Heart right ventricle (tissue), 16 donors: ENCODE measurements at regions not wholly inside any gene's neighbourhood (a gene's known extent, or its start where the extent isn't known, plus 50 kb on each side); places are given as distances from the start of the nearest gene placed in this dataset.

Experiments used
- ATAC-seq, 8 donors: fragments of 200-7000 bp; cut with Tn5 transposase; one replicate each; pipeline ENCODE4 v1.9.1; 2020; ENCODE audit warnings: mild to moderate bottlenecking in 8 of 8, moderate library complexity in 8 of 8, moderate number of reproducible peaks in 1 of 8
- DNase-seq, 2 donors: peaks; one replicate each; pipeline ENCODE4 v3.0.0-alpha.2; 2020
- H3K27ac ChIP-seq, 10 donors: fragments of 200-600 bp; sonication (generic) in 2 of 10; one replicate each; pipeline versions ENCODE4 v1.5.0 to v1.8.0; 2020 to 2022; ENCODE audit warnings: mild to moderate bottlenecking in 3 of 10
- H3K27me3 ChIP-seq, 7 donors: fragments of 200-600 bp; one replicate each; pipeline ENCODE4 v1.8.0; 2021 to 2022; ENCODE audit warnings: mild to moderate bottlenecking in 2 of 7
- H3K36me3 ChIP-seq, 9 donors: fragments of 200-600 bp; sonication (generic) in 1 of 9; one replicate each; pipeline versions ENCODE4 v1.5.0 to v1.8.0; 2020 to 2022; ENCODE audit warnings: mild to moderate bottlenecking in 2 of 9
- H3K4me1 ChIP-seq, 9 donors: fragments of 200-600 bp; sonication (generic) in 1 of 9; one replicate each; pipeline versions ENCODE4 v1.5.0 to v1.8.0; 2020 to 2022; ENCODE audit warnings: mild to moderate bottlenecking in 4 of 9
- H3K4me3 ChIP-seq, 10 donors: fragments of 200-600 bp; sonication (generic) in 2 of 10; one replicate each; pipeline versions ENCODE4 v1.5.0 to v1.8.0; 2020 to 2022; ENCODE audit warnings: mild to moderate bottlenecking in 7 of 10, moderate library complexity in 2 of 10
- H3K9me3 ChIP-seq, 11 donors: fragments of 200-600 bp in 10 of 11; sonication (generic) in 2 of 11; one replicate each; pipeline versions ENCODE4 v1.5.0 to v1.8.0; 2013 to 2022; ENCODE audit warnings: mild to moderate bottlenecking in 2 of 11, control low read depth in 1 of 11, moderate library complexity in 1 of 11
- WGBS, 2 donors: extraction: QIAGEN DNeasy Blood & Tissue Kit; methylation state at CpG; one replicate each; pipeline ENCODE4 v1.1.7; 2013; ENCODE audit warnings: inconsistent platforms in 1 of 2; 5-methylcytosine and 5-hydroxymethylcytosine counted together
- intact Hi-C, 10 donors: fragments of 100-400 bp; cut with DNase I; formaldehyde crosslinking; loops; one replicate each; pipeline versions ENCODE4 v1.11.1 to v1.14.2; 2022
- TF ChIP-seq, protein P1 (sequence below), 9 donors: fragments of 200-600 bp; sonication (generic) in 2 of 9; IDR thresholded peaks; one replicate each; pipeline versions ENCODE4 v1.5.0 to v1.8.0; 2021 to 2022; ENCODE audit warnings: antibody characterized with exemption in 9 of 9, mild to moderate bottlenecking in 5 of 9, moderate library complexity in 1 of 9
- donor health status: Arrhythmogenic right ventricular cardiomyopathy.
- donor health status: ischemic (EF 13 %, LVEDD 7.1; RV severe dilation, severe dysfunction).
- donor health status: healthy with polysubstance abuse.
- donor health status: DM: no; HTN: yes; CAD: no.
- donor health status: DM: no; HTN: no; CAD: no.
- donor health status: ischemic (EF 25% LVEDD 6.9; RV normal size, moderate dysfunction).
- donor health status: ischemic (EF 25% LVEDD 5.7; RV mildly dilated, moderate dysfunction).
- donor health status: healthy.
- donor health status: DM: yes; HTN: yes; CAD: no.
- donor health status: Ischemic cardiomyopathy.
- donor health status: ischemic (EF 35%, LVEDD 5.7; RV mildly dilated, moderate dysfunction).
- donor health status: nonischemic (EF 11% LVEDD 7.7; RV severe dilation, severe dysfunction).
- donor health status: DM: yes; HTN: yes; CAD: no.
- donor health status: PGD.
- donor health status: ischemic (EF 29% LVEDD 5.4; RV normal size, mild dysfunction).
- donor health status: nonischemic (EF 23%, LVEDD 6.1; RV moderate dilation, normal function).

DNA sequence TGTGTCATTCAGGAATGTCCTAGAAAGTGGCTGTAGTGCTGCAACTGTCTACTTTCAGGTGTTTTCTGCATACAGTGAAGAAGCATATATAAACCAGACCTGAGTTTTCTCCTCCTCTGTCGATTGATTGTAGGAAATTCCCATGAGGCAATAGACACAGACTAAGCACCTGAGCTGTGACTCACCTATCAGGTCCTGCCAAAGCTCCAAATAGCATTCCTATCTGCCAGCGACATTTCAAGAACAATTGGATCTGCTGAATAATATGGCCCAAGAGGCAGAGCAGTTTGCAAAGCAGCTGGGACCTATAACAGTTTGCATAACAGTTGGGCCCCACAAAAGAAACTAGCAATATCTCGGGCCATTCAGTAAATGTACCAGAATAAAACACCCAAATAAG, 360.4 kb downstream of the HAO1 start:
- Histone ChIP-seq H3K36me3 (no peaks in the 10 kb centered on the region), H3K9me3 (no peaks in the 10 kb centered on the region), H3K4me1 (no peaks in the 10 kb centered on the region), H3K27me3 (no peaks in the 10 kb centered on the region), H3K27ac (no peak overlapping the region), H3K4me3 (no peak overlapping the region)
- TF ChIP-seq, protein P1, sequence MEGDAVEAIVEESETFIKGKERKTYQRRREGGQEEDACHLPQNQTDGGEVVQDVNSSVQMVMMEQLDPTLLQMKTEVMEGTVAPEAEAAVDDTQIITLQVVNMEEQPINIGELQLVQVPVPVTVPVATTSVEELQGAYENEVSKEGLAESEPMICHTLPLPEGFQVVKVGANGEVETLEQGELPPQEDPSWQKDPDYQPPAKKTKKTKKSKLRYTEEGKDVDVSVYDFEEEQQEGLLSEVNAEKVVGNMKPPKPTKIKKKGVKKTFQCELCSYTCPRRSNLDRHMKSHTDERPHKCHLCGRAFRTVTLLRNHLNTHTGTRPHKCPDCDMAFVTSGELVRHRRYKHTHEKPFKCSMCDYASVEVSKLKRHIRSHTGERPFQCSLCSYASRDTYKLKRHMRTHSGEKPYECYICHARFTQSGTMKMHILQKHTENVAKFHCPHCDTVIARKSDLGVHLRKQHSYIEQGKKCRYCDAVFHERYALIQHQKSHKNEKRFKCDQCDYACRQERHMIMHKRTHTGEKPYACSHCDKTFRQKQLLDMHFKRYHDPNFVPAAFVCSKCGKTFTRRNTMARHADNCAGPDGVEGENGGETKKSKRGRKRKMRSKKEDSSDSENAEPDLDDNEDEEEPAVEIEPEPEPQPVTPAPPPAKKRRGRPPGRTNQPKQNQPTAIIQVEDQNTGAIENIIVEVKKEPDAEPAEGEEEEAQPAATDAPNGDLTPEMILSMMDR (IDR thresholded peaks at IDR 0.05), result no peak
- WGBS, 2 donors, result 71 to 77% methylated on average over 3 of the region's 3 CpGs
- intact Hi-C loops, result no loop called here
- DNase-seq, result no peak
- ATAC-seq, result no peak

DNA sequence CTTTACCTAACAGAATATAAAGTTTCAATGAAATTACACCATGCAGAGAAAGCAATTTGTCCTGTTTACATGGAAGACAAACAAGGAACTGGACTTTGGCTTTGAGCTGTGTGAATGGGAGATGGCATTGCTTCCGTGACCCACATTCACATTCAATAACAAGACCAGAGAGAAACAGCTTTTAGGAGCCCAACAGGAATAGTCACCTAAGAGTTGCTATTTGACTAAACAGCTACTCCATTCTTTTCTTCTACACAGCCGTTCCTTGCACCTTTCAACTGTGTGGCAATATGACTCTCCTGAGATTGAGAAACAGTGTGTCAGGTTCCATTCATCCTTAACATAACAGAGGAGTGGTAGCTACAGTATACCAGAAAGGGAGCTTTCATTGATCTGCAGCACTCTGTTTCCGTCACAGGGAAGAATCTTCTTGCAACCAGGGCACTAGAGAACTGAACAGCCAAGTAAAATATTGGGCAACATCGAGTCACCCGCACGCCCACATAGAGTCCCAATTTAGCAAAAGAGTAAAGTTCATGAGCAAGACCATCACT, 355.1 kb downstream of the HAO1 start:
- ATAC-seq, result no peak
- TF ChIP-seq, protein P1 (IDR thresholded peaks at IDR 0.05), result no peak
- DNase-seq, result no peak
- whole genome bisulfite sequencing, 2 donors, result 88% methylated on average over 6 of the region's 6 CpGs
- Histone ChIP-seq H3K27ac (no peak overlapping the region), H3K27me3 (no peaks in the 10 kb centered on the region), H3K9me3 (no peaks in the 10 kb centered on the region), H3K36me3 (no peaks in the 10 kb centered on the region), H3K4me3 (no peak overlapping the region), H3K4me1 (no peaks in the 10 kb centered on the region)
- intact Hi-C loops, result no loop called here

DNA sequence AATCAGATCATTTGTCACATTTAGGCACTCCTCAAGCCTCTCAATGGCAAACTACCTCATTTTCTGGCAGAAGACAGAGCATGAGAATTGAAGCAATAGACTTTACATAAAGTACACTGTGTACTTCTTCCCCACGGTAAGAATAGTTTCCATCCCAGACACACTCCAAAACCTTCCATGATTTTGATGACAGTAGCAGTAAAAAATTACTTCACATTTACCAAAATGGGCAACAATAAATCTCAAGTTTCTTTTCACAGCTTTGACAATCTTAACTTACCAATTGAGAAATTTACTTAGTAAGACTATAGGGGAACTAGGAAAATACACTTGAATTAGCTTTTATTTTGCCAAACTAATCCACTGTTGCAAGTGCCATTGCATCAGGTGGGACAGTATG, 353.8 kb downstream of the HAO1 start:
- TF ChIP-seq, protein P1 (IDR thresholded peaks at IDR 0.05), result no peak
- no peak for ATAC-seq
- H3K4me3 ChIP-seq, result no peak overlapping the region
- H3K9me3 ChIP-seq, result no peaks in the 10 kb centered on the region
- no peaks in the 10 kb centered on the region for H3K4me1 ChIP-seq
- no peaks in the 10 kb centered on the region for H3K36me3 ChIP-seq
- no peaks in the 10 kb centered on the region for H3K27me3 ChIP-seq
- no peak overlapping the region for H3K27ac ChIP-seq
- WGBS, 2 donors, result 78 to 86% methylated on average over 1 of the region's 1 CpG
- intact Hi-C loops, result no loop called here
- no peak for DNase-seq

DNA sequence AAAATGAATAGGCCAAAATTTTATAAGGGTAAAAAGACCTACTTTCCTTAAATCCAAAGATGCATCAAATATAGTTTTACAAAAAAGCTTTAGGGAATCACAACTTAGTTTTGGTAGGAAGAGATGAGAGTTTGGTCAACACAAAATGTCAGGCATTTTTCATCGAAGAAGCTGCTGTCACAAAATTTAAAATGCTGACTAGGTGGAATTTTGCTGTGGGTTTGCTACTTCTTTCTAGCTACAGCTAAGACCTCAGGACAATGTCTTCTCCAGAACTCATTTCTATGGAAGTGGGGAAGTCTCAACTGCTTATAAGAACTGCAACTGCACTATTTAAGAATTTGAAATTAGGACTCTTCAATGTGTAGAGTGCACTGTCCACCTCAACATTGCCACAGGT, 351.1 kb downstream of the HAO1 start:
- TF ChIP-seq, protein P1 (IDR thresholded peaks at IDR 0.05), result no peak
- ATAC-seq, result no peak
- intact Hi-C loops, result no loop called here
- no peaks in the 10 kb centered on the region for H3K27me3 ChIP-seq
- no peak for DNase-seq
- peaks cover 0 to 3% (median 0%) of the 10 kb centered on the region in 11 donors for H3K9me3 ChIP-seq
- H3K36me3 ChIP-seq, result no peaks in the 10 kb centered on the region
- H3K4me3 ChIP-seq, result no peak overlapping the region
- no peaks in the 10 kb centered on the region for H3K4me1 ChIP-seq
- 52 to 80% methylated on average over 1 of the region's 1 CpG for WGBS, 2 donors
- no peak overlapping the region for H3K27ac ChIP-seq
